HCT116 (cell line): ENCODE measurements at regions not wholly inside any gene's neighbourhood (a gene's known extent, or its start where the extent isn't known, plus 50 kb on each side); places are given as distances from the start of the nearest gene placed in this dataset.

Source experiments
- ATAC-seq: fragments of 200-7000 bp; cut with Tn5 transposase; 2 replicates; pipeline ENCODE4 v1.9.1; 2020; ENCODE audit warnings: mild to moderate bottlenecking, moderate library complexity
- BruUV-seq: library from RNA; stranded (reverse); fragments of 400-500 nt; replicated peaks from 2 replicates; lab custom pipeline; 2021; lab: Mats Ljungman, UMichigan
- CTCF ChIA-PET: fragments of 300-600 bp; sonication (Branson Sonifier 250); formaldehyde crosslinking; loops from one replicate; lab custom pipeline; 2021; ENCODE audit warnings: antibody characterized with exemption; lab: Charles Lee
- POLR2A ChIA-PET: fragments of 300-600, 350-600 bp; sonication (Branson Sonifier 250); formaldehyde crosslinking; loops from one replicate; lab custom pipeline; 2021; ENCODE audit warnings: antibody characterized with exemption; lab: Charles Lee
- RAD21 ChIA-PET, 2 experiments: fragments of 300-600 bp; sonication (Branson Sonifier 250); formaldehyde crosslinking; loops; one replicate each; lab custom pipeline; 2023; ENCODE audit warnings: low total read pairs in 2 of 2; ENCODE audit not compliant: uncharacterized antibody in 2 of 2, unreplicated experiment in 2 of 2, low non-redundant PET in 1 of 2; lab: Charles Lee
- DNase-seq: peaks from one replicate; pipeline ENCODE4 v3.0.0-alpha.2; 2010; ENCODE audit warnings: low read depth, low spot score
- H2AFZ ChIP-seq: fragments of 200-600 bp; shearing (Covaris generic), sonication (generic); 2 replicates; pipeline ENCODE4 v1.6.1; 2017; ENCODE audit warnings: low read depth, mixed run types, mixed read lengths, antibody characterized with exemption, low read length; ENCODE audit not compliant: poor library complexity, severe bottlenecking
- H3K27ac ChIP-seq: 2 replicates; pipeline ENCODE4 v1.5.1; 2012; ENCODE audit warnings: low read depth, low read length
- H3K27me3 ChIP-seq: fragments of 200-600 bp; sonication (generic); 2 replicates; pipeline ENCODE4 v1.6.1; 2016; ENCODE audit warnings: mixed run types, low read length, mixed read lengths; ENCODE audit not compliant: insufficient read depth
- H3K36me3 ChIP-seq, 2 experiments: fragments of 200-500 bp in 1 of 2; fragments of 200-600 bp in 1 of 2; sonication (Bioruptor generic) in 1 of 2; sonication (generic) in 1 of 2; 2 replicates each; pipeline versions ENCODE4 v1.5.1 to v1.6.1; 2014 to 2016; ENCODE audit warnings: low read length in 2 of 2, inconsistent platforms in 1 of 2, mixed read lengths in 1 of 2, mixed run types in 1 of 2; ENCODE audit not compliant: insufficient read depth in 2 of 2, control insufficient read depth in 1 of 2
- H3K4me1 ChIP-seq, 2 experiments: fragments of 200-600 bp in 1 of 2; sonication (generic) in 1 of 2; 2 replicates each; pipeline versions ENCODE4 v1.5.1 to v1.6.1; 2012 to 2017; ENCODE audit warnings: low read length in 2 of 2, inconsistent platforms in 1 of 2, mild to moderate bottlenecking in 1 of 2, mixed read lengths in 1 of 2, mixed run types in 1 of 2, moderate library complexity in 1 of 2; ENCODE audit not compliant: insufficient read depth in 2 of 2, control insufficient read depth in 1 of 2
- H3K4me2 ChIP-seq: fragments of 200-600 bp; sonication (generic); 2 replicates; pipeline ENCODE4 v1.6.1; 2017; ENCODE audit warnings: mixed run types, low read length, mixed read lengths
- H3K4me3 ChIP-seq, 2 experiments: fragments of 200-600 bp in 1 of 2; sonication (generic) in 1 of 2; replicated peaks in 1 of 2; 2 replicates each; pipeline ENCODE4 v1.5.1; 2011 to 2016; ENCODE audit warnings: low read length in 2 of 2, control low read depth in 1 of 2, low read depth in 1 of 2, mild to moderate bottlenecking in 1 of 2, mixed read lengths in 1 of 2, mixed run types in 1 of 2
- H3K79me2 ChIP-seq: fragments of 200-600 bp; sonication (generic); 2 replicates; pipeline ENCODE4 v1.6.1; 2017; ENCODE audit warnings: mild to moderate bottlenecking, mixed run types, low read length, moderate library complexity, mixed read lengths; ENCODE audit not compliant: insufficient read depth
- H3K9ac ChIP-seq: fragments of 200-600 bp; sonication (generic); 2 replicates; pipeline ENCODE4 v1.6.1; 2016; ENCODE audit warnings: low read length, mixed read lengths
- H3K9me2 ChIP-seq: fragments of 200-600 bp; sonication (generic), shearing (Covaris generic); 2 replicates; pipeline ENCODE4 v1.6.1; 2017; ENCODE audit warnings: mixed run types, mild to moderate bottlenecking, moderate library complexity; ENCODE audit not compliant: insufficient read depth
- H3K9me3 ChIP-seq, 2 experiments: fragments of 200-500 bp in 1 of 2; fragments of 200-600 bp in 1 of 2; sonication (Bioruptor generic) in 1 of 2; sonication (generic) in 1 of 2; 2 replicates each; pipeline ENCODE4 v1.6.1; 2014 to 2017; ENCODE audit warnings: low read length in 2 of 2, mixed read lengths in 2 of 2, inconsistent platforms in 1 of 2, low read depth in 1 of 2, mild to moderate bottlenecking in 1 of 2, mixed run types in 1 of 2, moderate library complexity in 1 of 2; ENCODE audit not compliant: control insufficient read depth in 1 of 2, insufficient read depth in 1 of 2
- H4K20me1 ChIP-seq: fragments of 200-600 bp; sonication (generic), shearing (Covaris generic); 2 replicates; pipeline ENCODE4 v1.6.1; 2017; ENCODE audit warnings: mixed run types, mild to moderate bottlenecking, moderate library complexity; ENCODE audit not compliant: insufficient read depth
- ATF3 ChIP-seq: IDR thresholded peaks from 2 replicates; pipeline ENCODE4 v1.6.1; 2012
- CBX3 ChIP-seq: IDR thresholded peaks from 2 replicates; pipeline ENCODE4 v1.6.1; 2012; ENCODE audit warnings: low read depth
- CEBPB ChIP-seq: IDR thresholded peaks from 2 replicates; pipeline ENCODE4 v1.6.1; 2012; ENCODE audit warnings: low read depth
- EGR1 ChIP-seq: IDR thresholded peaks from 2 replicates; pipeline ENCODE4 v1.6.1; 2012; ENCODE audit warnings: low read depth
- EZH2 ChIP-seq: fragments of 200-600 bp; sonication (generic); IDR thresholded peaks from 2 replicates; pipeline ENCODE4 v1.6.1; 2017; ENCODE audit warnings: antibody characterized with exemption, mixed run types
- EZH2phosphoT487 ChIP-seq: fragments of 200-600 bp; IDR thresholded peaks from 2 replicates; pipeline ENCODE4 v1.6.1; 2018; ENCODE audit warnings: antibody characterized with exemption, borderline replicate concordance
- FOSL1 ChIP-seq: IDR thresholded peaks from 2 replicates; pipeline ENCODE4 v1.6.1; 2012; ENCODE audit warnings: low read depth
- JUND ChIP-seq: IDR thresholded peaks from 2 replicates; pipeline ENCODE4 v1.6.1; 2012
- POLR2A ChIP-seq: IDR thresholded peaks from 2 replicates; pipeline ENCODE4 v1.7.0; 2011; ENCODE audit warnings: borderline replicate concordance; ENCODE audit not compliant: insufficient read depth, insufficient read length; ENCODE audit errors: extremely low read depth
- POLR2AphosphoS5 ChIP-seq: IDR thresholded peaks from 2 replicates; pipeline ENCODE4 v1.6.1; 2011; ENCODE audit warnings: mild to moderate bottlenecking, low read depth, low read length, moderate library complexity
- SIN3A ChIP-seq: IDR thresholded peaks from 2 replicates; pipeline ENCODE4 v1.6.1; 2012; ENCODE audit warnings: low read depth
- SP1 ChIP-seq: IDR thresholded peaks from 2 replicates; pipeline ENCODE4 v1.6.1; 2012; ENCODE audit warnings: low read depth
- SRF ChIP-seq: IDR thresholded peaks from 2 replicates; pipeline ENCODE4 v1.6.1; 2012; ENCODE audit warnings: low read depth
- TCF7L2 ChIP-seq: IDR thresholded peaks from 2 replicates; pipeline ENCODE4 v1.7.0; 2011; ENCODE audit warnings: borderline replicate concordance, inconsistent platforms; ENCODE audit not compliant: insufficient read depth, insufficient read length; ENCODE audit errors: extremely low read depth
- YY1 ChIP-seq: IDR thresholded peaks from 2 replicates; pipeline ENCODE4 v1.6.1; 2011; ENCODE audit warnings: low read length, low read depth, moderate library complexity, mild to moderate bottlenecking; ENCODE audit not compliant: insufficient replicate concordance; ENCODE audit errors: extremely low read depth
- ZFX ChIP-seq: fragments of 450-650 bp; IDR thresholded peaks from 2 replicates; pipeline ENCODE4 v1.6.1; 2017
- ZNF274 ChIP-seq: fragments of 200-500 bp; sonication (Bioruptor generic); IDR thresholded peaks from 2 replicates; pipeline ENCODE4 v1.6.1; 2014; ENCODE audit warnings: mild to moderate bottlenecking, low read depth, low read length, inconsistent platforms
- intact Hi-C: fragments of 100-400 bp; cut with micrococcal nuclease; formaldehyde crosslinking; loops from 2 replicates; pipeline ENCODE4 v1.10.0; 2022
- TF ChIP-seq, protein P1 (sequence below): IDR thresholded peaks from 2 replicates; pipeline ENCODE4 v1.6.1; 2012; ENCODE audit warnings: low read depth
- TF ChIP-seq, protein P2 (sequence below): IDR thresholded peaks from 2 replicates; pipeline ENCODE4 v1.6.1; 2011; ENCODE audit warnings: mild to moderate bottlenecking, low read length, moderate library complexity; ENCODE audit not compliant: insufficient replicate concordance; ENCODE audit errors: extremely low read depth
- TF ChIP-seq, protein P3 (sequence below): IDR thresholded peaks from 2 replicates; pipeline ENCODE4 v1.6.1; 2012

DNA sequence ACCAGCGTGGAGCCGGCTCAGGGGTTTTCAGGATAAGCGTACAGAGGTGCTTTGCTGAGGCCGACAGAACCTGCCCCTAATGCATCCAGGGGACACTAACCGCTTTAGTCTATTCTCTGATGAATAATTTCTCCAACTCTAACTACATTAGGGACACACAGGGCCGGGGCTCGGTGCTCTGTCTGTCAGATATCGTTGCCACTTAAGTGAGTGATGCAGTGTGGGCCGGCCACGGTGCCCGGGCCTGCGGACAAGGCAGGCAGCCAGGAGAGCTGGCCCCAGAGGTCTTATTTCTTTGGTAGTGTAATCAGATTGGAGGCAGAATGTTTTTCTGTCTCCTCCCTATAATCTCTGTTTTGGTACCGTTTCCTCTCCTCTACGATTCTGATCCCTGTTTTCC lies 62.7 kb downstream of the ADRA2A start:
- Histone ChIP-seq H2AFZ (no peak overlapping the region), H3K27me3 (peaks cover 54% of the 10 kb centered on the region), H4K20me1 (no peaks in the 10 kb centered on the region), H3K9me3 (no peaks in the 10 kb centered on the region), H3K27ac (no peak overlapping the region), H3K4me3 (no peak overlapping the region), H3K9ac (no peak overlapping the region), H3K36me3 (no peaks in the 10 kb centered on the region), H3K4me2 (no peak overlapping the region), H3K79me2 (no peaks in the 10 kb centered on the region), H3K4me1 (no peaks in the 10 kb centered on the region), H3K9me2 (no peaks in the 10 kb centered on the region)
- BruUV-seq: no TSS peak
- CTCF ChIA-PET: no interaction called here
- no peak for TF ChIP-seq ATF3
- no peak for TF ChIP-seq POLR2AphosphoS5
- no peak for TF ChIP-seq ZNF274
- TF ChIP-seq, protein P1, sequence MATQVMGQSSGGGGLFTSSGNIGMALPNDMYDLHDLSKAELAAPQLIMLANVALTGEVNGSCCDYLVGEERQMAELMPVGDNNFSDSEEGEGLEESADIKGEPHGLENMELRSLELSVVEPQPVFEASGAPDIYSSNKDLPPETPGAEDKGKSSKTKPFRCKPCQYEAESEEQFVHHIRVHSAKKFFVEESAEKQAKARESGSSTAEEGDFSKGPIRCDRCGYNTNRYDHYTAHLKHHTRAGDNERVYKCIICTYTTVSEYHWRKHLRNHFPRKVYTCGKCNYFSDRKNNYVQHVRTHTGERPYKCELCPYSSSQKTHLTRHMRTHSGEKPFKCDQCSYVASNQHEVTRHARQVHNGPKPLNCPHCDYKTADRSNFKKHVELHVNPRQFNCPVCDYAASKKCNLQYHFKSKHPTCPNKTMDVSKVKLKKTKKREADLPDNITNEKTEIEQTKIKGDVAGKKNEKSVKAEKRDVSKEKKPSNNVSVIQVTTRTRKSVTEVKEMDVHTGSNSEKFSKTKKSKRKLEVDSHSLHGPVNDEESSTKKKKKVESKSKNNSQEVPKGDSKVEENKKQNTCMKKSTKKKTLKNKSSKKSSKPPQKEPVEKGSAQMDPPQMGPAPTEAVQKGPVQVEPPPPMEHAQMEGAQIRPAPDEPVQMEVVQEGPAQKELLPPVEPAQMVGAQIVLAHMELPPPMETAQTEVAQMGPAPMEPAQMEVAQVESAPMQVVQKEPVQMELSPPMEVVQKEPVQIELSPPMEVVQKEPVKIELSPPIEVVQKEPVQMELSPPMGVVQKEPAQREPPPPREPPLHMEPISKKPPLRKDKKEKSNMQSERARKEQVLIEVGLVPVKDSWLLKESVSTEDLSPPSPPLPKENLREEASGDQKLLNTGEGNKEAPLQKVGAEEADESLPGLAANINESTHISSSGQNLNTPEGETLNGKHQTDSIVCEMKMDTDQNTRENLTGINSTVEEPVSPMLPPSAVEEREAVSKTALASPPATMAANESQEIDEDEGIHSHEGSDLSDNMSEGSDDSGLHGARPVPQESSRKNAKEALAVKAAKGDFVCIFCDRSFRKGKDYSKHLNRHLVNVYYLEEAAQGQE: no peak
- TF ChIP-seq TCF7L2: no peak
- TF ChIP-seq CBX3: no peak
- TF ChIP-seq EZH2: no peak
- no peak for TF ChIP-seq SIN3A
- TF ChIP-seq ZFX: no peak
- no peak for TF ChIP-seq SRF
- TF ChIP-seq EGR1: no peak
- no peak for TF ChIP-seq POLR2A
- TF ChIP-seq, protein P2, sequence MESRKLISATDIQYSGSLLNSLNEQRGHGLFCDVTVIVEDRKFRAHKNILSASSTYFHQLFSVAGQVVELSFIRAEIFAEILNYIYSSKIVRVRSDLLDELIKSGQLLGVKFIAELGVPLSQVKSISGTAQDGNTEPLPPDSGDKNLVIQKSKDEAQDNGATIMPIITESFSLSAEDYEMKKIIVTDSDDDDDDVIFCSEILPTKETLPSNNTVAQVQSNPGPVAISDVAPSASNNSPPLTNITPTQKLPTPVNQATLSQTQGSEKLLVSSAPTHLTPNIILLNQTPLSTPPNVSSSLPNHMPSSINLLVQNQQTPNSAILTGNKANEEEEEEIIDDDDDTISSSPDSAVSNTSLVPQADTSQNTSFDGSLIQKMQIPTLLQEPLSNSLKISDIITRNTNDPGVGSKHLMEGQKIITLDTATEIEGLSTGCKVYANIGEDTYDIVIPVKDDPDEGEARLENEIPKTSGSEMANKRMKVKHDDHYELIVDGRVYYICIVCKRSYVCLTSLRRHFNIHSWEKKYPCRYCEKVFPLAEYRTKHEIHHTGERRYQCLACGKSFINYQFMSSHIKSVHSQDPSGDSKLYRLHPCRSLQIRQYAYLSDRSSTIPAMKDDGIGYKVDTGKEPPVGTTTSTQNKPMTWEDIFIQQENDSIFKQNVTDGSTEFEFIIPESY: no peak
- no peak for TF ChIP-seq JUND
- TF ChIP-seq SP1: no peak
- no peak for TF ChIP-seq YY1
- TF ChIP-seq FOSL1: no peak
- TF ChIP-seq, protein P3, sequence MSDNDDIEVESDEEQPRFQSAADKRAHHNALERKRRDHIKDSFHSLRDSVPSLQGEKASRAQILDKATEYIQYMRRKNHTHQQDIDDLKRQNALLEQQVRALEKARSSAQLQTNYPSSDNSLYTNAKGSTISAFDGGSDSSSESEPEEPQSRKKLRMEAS: no peak
- no peak for TF ChIP-seq CEBPB
- no peak for TF ChIP-seq EZH2phosphoT487
- RAD21 ChIA-PET: no interaction called here
- DNase-seq (no peak), ATAC-seq (no peak)
- intact Hi-C loops: no loop called here
- POLR2A ChIA-PET: no interaction called here
